RCC 7860 (cell line): ENCODE measurements at regions not wholly inside any gene's neighbourhood (a gene's known extent, or its start where the extent isn't known, plus 50 kb on each side); places are given as distances from the start of the nearest gene placed in this dataset.

Experiments used
- DNase-seq: peaks from one replicate; pipeline ENCODE4 v3.0.0-alpha.2; 2015; ENCODE audit warnings: low spot score
- FAIRE-seq: peaks from 2 replicates; lab custom pipeline; 2012; peaks lifted over from hg19 to GRCh38; lab: Jason Lieb, UNC

GRCh38 chr11:27287205-27287604, 75.8 kb downstream of the CCDC34 start:
- no peak for FAIRE-seq
- DNase-seq: no peak

GRCh38 chr11:27285761-27286160, 77.3 kb downstream of the CCDC34 start:
- DNase-seq (no peak), FAIRE-seq (no peak)

GRCh38 chr11:27282806-27283205, 80.2 kb downstream of the CCDC34 start:
- FAIRE-seq: no peak
- DNase-seq: no peak

GRCh38 chr11:27281740-27282590, 81.0 kb downstream of the CCDC34 start:
- DNase-seq: peak; percentile 5
- no peak for FAIRE-seq

GRCh38 chr11:27281276-27281675, 81.7 kb downstream of the CCDC34 start:
- no peak for DNase-seq
- no peak for FAIRE-seq

- no peak for FAIRE-seq
- no peak for DNase-seq
Observed at GRCh38 chr11:27280140-27280539, 82.9 kb downstream of the CCDC34 start.

GRCh38 chr11:27279460-27279859, 83.6 kb downstream of the CCDC34 start:
- FAIRE-seq: no peak
- DNase-seq: no peak

- DNase-seq (no peak), FAIRE-seq (no peak)
Observed at GRCh38 chr11:27277843-27278242, 85.2 kb downstream of the CCDC34 start.

GRCh38 chr11:27276141-27276540, 86.9 kb downstream of the CCDC34 start:
- FAIRE-seq (no peak), DNase-seq (no peak)

- FAIRE-seq: no peak
- DNase-seq: no peak
Observed at GRCh38 chr11:27274854-27275395, 88.1 kb downstream of the CCDC34 start.

- DNase-seq (no peak), FAIRE-seq (no peak)
Observed at GRCh38 chr11:27266125-27266524, 96.9 kb downstream of the CCDC34 start.

GRCh38 chr11:27263986-27264385, 99.0 kb downstream of the CCDC34 start:
- DNase-seq: no peak

GRCh38 chr11:27263046-27263445, 100.0 kb downstream of the CCDC34 start:
- DNase-seq: no peak
- no peak for FAIRE-seq

More at GRCh38 chr11:27263986-27264385, 99.0 kb downstream of the CCDC34 start:
- FAIRE-seq: no peak

GRCh38 chr11:27255447-27255828, 107.6 kb downstream of the CCDC34 start:
- FAIRE-seq: no peak

GRCh38 chr11:27254744-27255446, 108.1 kb downstream of the CCDC34 start:
- FAIRE-seq: no peak
- DNase-seq: no peak

More at GRCh38 chr11:27255447-27255828, 107.6 kb downstream of the CCDC34 start:
- no peak for DNase-seq

- FAIRE-seq (no peak), DNase-seq (no peak)
Observed at GRCh38 chr11:27253224-27253623, 109.8 kb downstream of the CCDC34 start.

GRCh38 chr11:27250867-27251665, 111.9 kb downstream of the CCDC34 start:
- FAIRE-seq (no peak), DNase-seq (no peak)

GRCh38 chr11:27248576-27249509, 114.2 kb downstream of the CCDC34 start:
- no peak for FAIRE-seq
- no peak for DNase-seq

GRCh38 chr11:27247660-27248059, 115.4 kb downstream of the CCDC34 start:
- no peak for DNase-seq
- no peak for FAIRE-seq

GRCh38 chr11:27246925-27247324, 116.1 kb downstream of the CCDC34 start:
- DNase-seq (no peak), FAIRE-seq (no peak)
